ENCODE measurements at regions not wholly inside any gene's neighbourhood (a gene's known extent, or its start where the extent isn't known, plus 50 kb on each side); places are given as distances from the start of the nearest gene placed in this dataset.

GRCh38 chr20:60669211-60669610 is 582.9 kb upstream of the CDH4 start (continued):
- TF ChIP-seq TSHZ2 (CRISPR knock-in tag; IDR thresholded peaks at IDR 0.05) = no peak

- TF ChIP-seq ISL1 (CRISPR knock-in tag; IDR thresholded peaks at IDR 0.05) (no peak), ZC3H10 (CRISPR knock-in tag; IDR thresholded peaks at IDR 0.05) (no peak)
- ATAC-seq = no peak
Measured at GRCh38 chr20:60676011-60676410, 576.0 kb upstream of the CDH4 start.

- ATAC-seq = no peak
- TF ChIP-seq ZFP3 (CRISPR knock-in tag; IDR thresholded peaks at IDR 0.05) = no peak
- no peak for TF ChIP-seq TOX (CRISPR knock-in tag; IDR thresholded peaks at IDR 0.05; ENCODE audit: borderline replicate concordance)
- no peak for TF ChIP-seq OSR1 (CRISPR knock-in tag; IDR thresholded peaks at IDR 0.05)
- no peak for TF ChIP-seq ZNF565 (CRISPR knock-in tag; conservative IDR thresholded peaks at IDR 0.05; ENCODE audit: low read depth)
- TF ChIP-seq ZFP30 (CRISPR knock-in tag; IDR thresholded peaks at IDR 0.05) = no peak
- TF ChIP-seq CREB5 (CRISPR knock-in tag; IDR thresholded peaks at IDR 0.05; ENCODE audit: low read depth) = no peak
- TF ChIP-seq PATZ1 (CRISPR knock-in tag; IDR thresholded peaks at IDR 0.05; ENCODE audit: borderline replicate concordance) = no peak
- no peak for TF ChIP-seq PPARA (CRISPR knock-in tag; IDR thresholded peaks at IDR 0.05; ENCODE audit: borderline replicate concordance)
- TF ChIP-seq RARB (CRISPR knock-in tag; IDR thresholded peaks at IDR 0.05) = no peak
- no peak for TF ChIP-seq CSRNP3 (CRISPR knock-in tag; IDR thresholded peaks at IDR 0.05)
- no peak for TF ChIP-seq ZC3H10 (CRISPR knock-in tag; IDR thresholded peaks at IDR 0.05)
- no peak for TF ChIP-seq ESRRG (CRISPR knock-in tag; IDR thresholded peaks at IDR 0.05)
- TF ChIP-seq SNAI2 (CRISPR knock-in tag; IDR thresholded peaks at IDR 0.05) = no peak
Measured at GRCh38 chr20:60677819-60678218, 574.2 kb upstream of the CDH4 start.

GRCh38 chr20:60680554-60680953 is 571.5 kb upstream of the CDH4 start:
- ATAC-seq = no peak
- TF ChIP-seq ZNF8 (CRISPR knock-in tag; IDR thresholded peaks at IDR 0.05) = no peak
- TF ChIP-seq ESRRG (CRISPR knock-in tag; IDR thresholded peaks at IDR 0.05) = no peak
- TF ChIP-seq ZNF70 (CRISPR knock-in tag; IDR thresholded peaks at IDR 0.05) = no peak
- no peak for TF ChIP-seq GLIS3 (CRISPR knock-in tag; IDR thresholded peaks at IDR 0.05)
- no peak for TF ChIP-seq ZNF565 (CRISPR knock-in tag; conservative IDR thresholded peaks at IDR 0.05; ENCODE audit: low read depth)
- TF ChIP-seq BACH2 (CRISPR knock-in tag; IDR thresholded peaks at IDR 0.05; ENCODE audit: borderline replicate concordance) = no peak
- no peak for TF ChIP-seq TCF4 (CRISPR knock-in tag; IDR thresholded peaks at IDR 0.05; ENCODE audit: borderline replicate concordance)
- no peak for TF ChIP-seq TOX (CRISPR knock-in tag; IDR thresholded peaks at IDR 0.05; ENCODE audit: borderline replicate concordance)
- TF ChIP-seq PATZ1 (CRISPR knock-in tag; IDR thresholded peaks at IDR 0.05; ENCODE audit: borderline replicate concordance) = no peak
